GM06990 (cell line): ENCODE measurements at regions not wholly inside any gene's neighbourhood (a gene's known extent, or its start where the extent isn't known, plus 50 kb on each side); places are given as distances from the start of the nearest gene placed in this dataset.

Experiments used
- DNase-seq: peaks from one replicate; pipeline ENCODE4 v3.0.0-alpha.2; 2011; ENCODE audit not compliant: insufficient read length; ENCODE audit errors: extremely low read depth
- H3K27me3 ChIP-seq: replicated peaks from 2 replicates; pipeline ENCODE4 v1.6.0; 2011; ENCODE audit warnings: low read length; ENCODE audit not compliant: control insufficient read depth, insufficient read depth
- H3K36me3 ChIP-seq: 2 replicates; pipeline ENCODE4 v1.5.1; 2011; ENCODE audit warnings: low read length; ENCODE audit not compliant: control insufficient read depth, insufficient read depth
- H3K4me3 ChIP-seq: replicated peaks from 2 replicates; pipeline ENCODE4 v1.5.1; 2011; ENCODE audit warnings: low read depth, mild to moderate bottlenecking, control low read depth, low read length
- TF ChIP-seq, protein P1 (sequence below): IDR thresholded peaks from 2 replicates; pipeline ENCODE4 v1.5.1; 2011; ENCODE audit warnings: low read length, control low read depth, mild to moderate bottlenecking, inconsistent platforms; ENCODE audit not compliant: insufficient read depth, poor library complexity, severe bottlenecking

DNA sequence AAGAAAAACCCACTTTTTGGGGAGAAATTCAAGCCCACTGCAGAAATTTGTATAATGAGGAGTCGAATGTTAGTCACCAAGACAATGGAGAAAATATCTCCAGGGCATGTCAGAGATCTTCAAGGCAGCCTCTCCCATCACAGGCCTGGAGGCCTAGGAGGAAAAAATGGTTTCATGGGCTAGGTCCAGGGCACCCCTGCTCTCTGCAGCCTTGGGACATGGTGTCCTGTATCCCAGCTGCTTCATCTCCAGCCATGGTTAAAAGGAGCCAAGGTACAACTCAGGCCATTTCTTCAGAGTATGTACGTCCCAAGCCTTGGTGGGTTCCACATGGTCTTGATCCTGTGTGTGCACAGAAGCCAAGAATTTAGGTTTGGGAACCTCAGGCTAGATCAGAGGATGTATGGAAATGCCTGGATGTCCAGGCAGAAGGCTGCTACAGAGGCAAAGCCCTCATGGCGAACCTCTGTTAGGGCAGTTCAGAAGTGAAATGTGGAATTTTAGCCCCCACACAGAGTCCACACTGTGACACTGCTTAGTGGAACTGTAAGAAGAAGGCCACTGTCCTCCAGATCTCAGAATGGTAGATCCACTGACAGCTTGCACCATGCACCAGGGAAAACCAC, 561.4 kb downstream of the ISL1 start:
- H3K4me3 ChIP-seq = no peak overlapping the region
- H3K27me3 ChIP-seq = no peaks in the 10 kb centered on the region
- TF ChIP-seq, protein P1, sequence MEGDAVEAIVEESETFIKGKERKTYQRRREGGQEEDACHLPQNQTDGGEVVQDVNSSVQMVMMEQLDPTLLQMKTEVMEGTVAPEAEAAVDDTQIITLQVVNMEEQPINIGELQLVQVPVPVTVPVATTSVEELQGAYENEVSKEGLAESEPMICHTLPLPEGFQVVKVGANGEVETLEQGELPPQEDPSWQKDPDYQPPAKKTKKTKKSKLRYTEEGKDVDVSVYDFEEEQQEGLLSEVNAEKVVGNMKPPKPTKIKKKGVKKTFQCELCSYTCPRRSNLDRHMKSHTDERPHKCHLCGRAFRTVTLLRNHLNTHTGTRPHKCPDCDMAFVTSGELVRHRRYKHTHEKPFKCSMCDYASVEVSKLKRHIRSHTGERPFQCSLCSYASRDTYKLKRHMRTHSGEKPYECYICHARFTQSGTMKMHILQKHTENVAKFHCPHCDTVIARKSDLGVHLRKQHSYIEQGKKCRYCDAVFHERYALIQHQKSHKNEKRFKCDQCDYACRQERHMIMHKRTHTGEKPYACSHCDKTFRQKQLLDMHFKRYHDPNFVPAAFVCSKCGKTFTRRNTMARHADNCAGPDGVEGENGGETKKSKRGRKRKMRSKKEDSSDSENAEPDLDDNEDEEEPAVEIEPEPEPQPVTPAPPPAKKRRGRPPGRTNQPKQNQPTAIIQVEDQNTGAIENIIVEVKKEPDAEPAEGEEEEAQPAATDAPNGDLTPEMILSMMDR = no peak
- H3K36me3 ChIP-seq = no peaks in the 10 kb centered on the region
- DNase-seq = no peak

DNA sequence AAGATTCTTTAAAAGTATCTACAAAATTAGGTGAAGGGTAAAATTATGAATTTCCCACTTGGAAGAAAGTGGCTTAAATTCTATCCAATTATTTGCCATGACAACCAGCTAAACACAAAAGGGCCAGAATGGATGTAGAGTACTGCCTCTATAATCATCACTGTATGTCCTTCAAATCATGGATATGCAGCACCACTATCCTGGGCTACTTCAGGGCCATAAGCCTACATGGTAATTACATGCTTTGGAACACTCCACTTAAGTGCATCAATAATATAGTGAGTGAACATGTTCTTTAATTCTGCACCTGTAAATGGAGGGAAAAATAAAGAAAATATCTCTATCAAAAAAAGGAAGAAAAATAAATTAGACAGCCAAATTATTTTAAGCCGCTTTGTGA, 575.2 kb downstream of the ISL1 start:
- Histone ChIP-seq H3K4me3 (no peak overlapping the region), H3K27me3 (no peaks in the 10 kb centered on the region), H3K36me3 (no peaks in the 10 kb centered on the region)
- no peak for DNase-seq
- TF ChIP-seq, protein P1 = no peak

DNA sequence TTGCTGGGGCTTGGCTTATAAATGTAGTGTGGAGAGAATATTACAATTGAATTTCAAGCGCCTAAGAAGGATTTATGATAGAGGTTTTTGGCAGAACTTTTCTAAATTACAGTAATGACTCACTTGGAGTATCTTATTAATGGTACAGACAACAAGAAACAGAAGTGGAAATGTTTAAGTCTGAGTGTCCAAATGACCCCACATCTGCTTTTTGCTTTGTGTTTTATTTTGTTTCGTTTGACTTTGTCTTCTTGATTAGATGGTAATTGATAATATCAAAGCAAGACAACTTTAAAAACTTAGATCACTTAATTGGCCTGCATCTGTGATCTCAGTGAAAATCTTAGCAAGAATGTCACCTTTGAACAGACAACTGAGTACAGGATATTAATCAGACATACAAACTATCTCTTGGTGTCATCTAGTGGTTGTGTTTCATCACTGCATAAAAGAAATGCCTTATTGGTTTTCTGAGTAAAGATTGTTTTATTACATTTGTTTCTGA, 577.4 kb downstream of the ISL1 start:
- no peak for DNase-seq
- no peaks in the 10 kb centered on the region for H3K36me3 ChIP-seq
- no peaks in the 10 kb centered on the region for H3K27me3 ChIP-seq
- TF ChIP-seq, protein P1 = peak; percentile 38
- H3K4me3 ChIP-seq = no peak overlapping the region

DNA sequence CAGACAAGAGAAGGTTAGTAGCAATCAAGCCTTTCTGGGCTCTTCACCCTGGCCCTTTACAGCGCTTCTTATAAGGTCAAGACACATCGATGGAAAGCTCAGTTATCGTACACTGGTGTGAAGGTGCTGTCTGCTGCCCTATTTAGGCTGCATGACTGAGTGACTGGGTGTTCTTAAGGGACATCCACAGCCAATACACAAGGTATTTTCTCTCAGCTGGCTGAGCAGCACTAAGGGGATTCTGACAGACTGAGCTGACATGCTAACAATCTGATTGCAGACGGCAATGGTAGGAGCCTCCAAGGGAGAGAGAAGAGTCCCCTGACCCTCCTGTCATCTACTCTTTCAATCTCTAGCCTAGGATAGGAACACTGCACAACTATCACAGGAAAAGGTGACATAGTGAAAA, 577.9 kb downstream of the ISL1 start:
- TF ChIP-seq, protein P1 = no peak
- DNase-seq = no peak
- no peaks in the 10 kb centered on the region for H3K27me3 ChIP-seq
- no peaks in the 10 kb centered on the region for H3K36me3 ChIP-seq
- H3K4me3 ChIP-seq = no peak overlapping the region

DNA sequence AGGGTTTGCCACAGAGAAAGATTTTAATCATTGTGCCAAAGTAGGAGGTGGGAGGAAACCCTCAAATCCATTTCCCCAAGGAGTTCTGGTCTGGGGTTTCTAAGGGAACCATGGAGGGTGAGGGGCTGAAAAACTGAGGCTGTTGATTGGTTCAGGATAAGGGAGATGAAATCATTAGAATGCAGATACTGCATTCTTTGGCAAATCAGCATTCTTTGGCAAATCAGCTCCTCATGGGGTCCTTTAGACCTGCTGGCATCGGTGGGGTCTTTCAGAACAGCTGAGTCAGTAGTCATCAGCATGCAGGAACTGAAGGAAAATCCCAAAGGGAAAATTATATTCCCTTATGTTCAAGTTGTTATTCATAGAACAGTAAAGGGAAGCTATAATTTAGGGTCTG, 585.5 kb downstream of the ISL1 start:
- Histone ChIP-seq H3K4me3 (no peak overlapping the region), H3K27me3 (no peaks in the 10 kb centered on the region), H3K36me3 (no peaks in the 10 kb centered on the region)
- DNase-seq = no peak
- TF ChIP-seq, protein P1 = no peak

DNA sequence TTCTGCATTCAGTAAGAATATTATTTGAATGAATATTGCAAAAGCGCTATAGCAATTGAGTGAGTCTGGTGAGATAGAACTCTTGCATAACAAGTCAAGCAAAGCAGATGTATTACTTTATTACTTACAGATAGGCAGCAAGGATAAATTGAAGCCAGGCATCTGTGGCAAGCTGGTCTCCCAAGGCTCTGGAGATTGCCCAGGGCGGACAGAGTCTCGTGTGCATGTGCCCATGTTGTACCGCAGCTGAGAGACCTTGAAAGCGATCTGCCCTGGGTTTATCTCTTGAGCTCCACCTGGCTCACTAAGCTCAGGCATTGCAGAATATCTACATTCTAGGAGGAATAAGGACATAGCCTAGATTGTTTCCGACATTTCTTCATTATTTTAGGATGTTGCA, 591.6 kb downstream of the ISL1 start:
- no peaks in the 10 kb centered on the region for H3K36me3 ChIP-seq
- TF ChIP-seq, protein P1 = no peak
- H3K27me3 ChIP-seq = no peaks in the 10 kb centered on the region
- no peak for DNase-seq
- no peak overlapping the region for H3K4me3 ChIP-seq
